Left ventricle myocardium inferior (tissue), 1 donor: ENCODE measurements at regions not wholly inside any gene's neighbourhood (a gene's known extent, or its start where the extent isn't known, plus 50 kb on each side); places are given as distances from the start of the nearest gene placed in this dataset.
A peak's percentile ranks its signal among the peaks of the same experiment; 100 is the strongest.
"Not testable (repeated sequence)": the region's sequence is repeated elsewhere in the genome, so short reads cannot be mapped to it uniquely, and the experiment has no call there.

ENCODE experiments used
- DNase-seq: peaks from one replicate; pipeline ENCODE4 v3.0.0-alpha.2; 2020
- H3K27ac ChIP-seq: fragments of 200-600 bp; replicated peaks from 2 replicates; pipeline ENCODE4 v1.8.0; 2021
- H3K27me3 ChIP-seq: fragments of 200-600 bp; 2 replicates; pipeline ENCODE4 v1.8.0; 2021; ENCODE audit warnings: low read depth
- H3K36me3 ChIP-seq: fragments of 200-600 bp; 2 replicates; pipeline ENCODE4 v1.8.0; 2021
- H3K4me1 ChIP-seq: fragments of 200-600 bp; 2 replicates; pipeline ENCODE4 v1.8.0; 2021
- H3K4me3 ChIP-seq: fragments of 200-600 bp; 2 replicates; pipeline ENCODE4 v1.8.0; 2021; ENCODE audit warnings: mild to moderate bottlenecking, moderate library complexity
- H3K9me3 ChIP-seq: fragments of 200-600 bp; replicated peaks from 2 replicates; pipeline ENCODE4 v1.8.0; 2021
- CTCF ChIP-seq: fragments of 200-600 bp; IDR thresholded peaks from 2 replicates; pipeline ENCODE4 v1.8.0; 2021; ENCODE audit warnings: antibody characterized with exemption, mild to moderate bottlenecking, borderline replicate concordance
- intact Hi-C: fragments of 100-400 bp; cut with micrococcal nuclease; formaldehyde crosslinking; loops from one replicate; pipeline ENCODE4 v1.11.0; 2022
- donor health status: DM: no; HTN: yes; CAD: no; lungs with severe emphysema.

- H3K9me3 ChIP-seq = peaks cover 9% of the 10 kb centered on the region
- H3K36me3 ChIP-seq = no peaks in the 10 kb centered on the region
- H3K4me3 ChIP-seq = no peak overlapping the region
- H3K27ac ChIP-seq = no peak overlapping the region
- TF ChIP-seq CTCF = no peak
- no peaks in the 10 kb centered on the region for H3K4me1 ChIP-seq
- DNase-seq = no peak
- H3K27me3 ChIP-seq = no peaks in the 10 kb centered on the region
- intact Hi-C loops = no loop called here
Observed at GRCh38 chr5:23877847-23878246, 370.4 kb downstream of the PRDM9 start.

DNA sequence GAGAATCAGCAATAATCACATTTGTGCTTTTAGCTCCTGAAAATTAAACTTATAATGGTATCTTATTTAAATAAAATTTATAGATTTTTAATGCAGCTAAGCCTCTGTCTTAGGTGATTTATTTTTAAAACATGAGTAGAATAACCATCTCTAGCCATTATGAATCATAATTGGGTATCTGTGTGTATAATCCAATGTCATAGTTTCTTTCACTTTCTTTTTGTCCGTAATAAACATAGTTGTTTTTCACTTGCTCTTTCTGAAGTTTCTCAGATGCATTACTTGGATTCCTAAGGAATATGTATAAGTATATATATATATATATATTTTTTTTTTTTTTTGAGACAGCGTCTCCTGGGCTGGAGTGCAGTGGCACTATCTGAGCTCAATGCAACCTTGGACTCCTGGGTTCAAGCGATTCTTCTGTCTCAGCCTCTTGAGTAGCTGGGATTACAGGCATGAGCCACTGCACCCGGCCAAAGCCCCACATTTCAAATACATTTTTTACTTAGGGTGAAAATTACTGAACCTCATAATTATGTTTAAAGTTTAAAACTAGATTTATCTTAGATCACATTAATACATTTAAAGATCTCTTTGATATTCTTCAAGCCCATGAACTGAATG is 377.1 kb downstream of the PRDM9 start:
- intact Hi-C loops = no loop called here

GRCh38 chr5:23893561-23893960 is 386.2 kb downstream of the PRDM9 start:
- no peaks in the 10 kb centered on the region for H3K4me1 ChIP-seq
- no peaks in the 10 kb centered on the region for H3K36me3 ChIP-seq
- no peak for DNase-seq
- peaks cover 44% of the 10 kb centered on the region for H3K9me3 ChIP-seq
- no peak overlapping the region for H3K4me3 ChIP-seq
- intact Hi-C loops = no loop called here
- no peak overlapping the region for H3K27ac ChIP-seq
- no peak for TF ChIP-seq CTCF
- no peaks in the 10 kb centered on the region for H3K27me3 ChIP-seq

More for the DNA sequence above, 377.1 kb downstream of the PRDM9 start:
- no peaks in the 10 kb centered on the region for H3K4me1 ChIP-seq
- no peak overlapping the region for H3K4me3 ChIP-seq
- DNase-seq = no peak
- H3K27ac ChIP-seq = no peak overlapping the region
- no peak for TF ChIP-seq CTCF
- peaks cover 6% of the 10 kb centered on the region for H3K9me3 ChIP-seq
- H3K27me3 ChIP-seq = no peaks in the 10 kb centered on the region
- H3K36me3 ChIP-seq = no peaks in the 10 kb centered on the region

- no peak overlapping the region for H3K4me3 ChIP-seq
- H3K27me3 ChIP-seq = no peaks in the 10 kb centered on the region
- no peaks in the 10 kb centered on the region for H3K4me1 ChIP-seq
- H3K27ac ChIP-seq = no peak overlapping the region
- no peak for DNase-seq
- intact Hi-C loops = no loop called here
- TF ChIP-seq CTCF = no peak
- H3K36me3 ChIP-seq = no peaks in the 10 kb centered on the region
- peaks cover 35% of the 10 kb centered on the region for H3K9me3 ChIP-seq
Observed at GRCh38 chr5:23895614-23896013, 388.2 kb downstream of the PRDM9 start.

DNA sequence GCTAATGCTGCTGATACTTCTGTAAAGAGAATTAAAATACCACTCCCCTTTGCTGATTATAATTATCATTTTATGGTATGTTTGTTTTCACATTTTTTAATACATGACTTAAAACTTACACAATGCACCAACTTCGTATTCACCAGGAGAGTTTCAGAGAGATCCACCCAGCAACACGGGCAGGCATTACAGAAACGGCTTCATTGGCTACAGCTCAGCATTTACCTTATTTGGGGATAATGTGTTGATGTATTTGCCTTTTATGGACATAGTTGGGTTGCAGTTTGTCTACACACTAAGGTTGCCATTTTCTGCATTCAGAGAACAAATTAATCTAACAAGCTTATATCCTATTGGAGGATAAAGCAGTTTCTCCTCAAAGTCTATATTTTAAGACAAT is 423.6 kb downstream of the PRDM9 start:
- Histone ChIP-seq H3K4me1 (no peaks in the 10 kb centered on the region), H3K27ac (no peak overlapping the region), H3K36me3 (no peaks in the 10 kb centered on the region), H3K9me3 (peaks cover 13% of the 10 kb centered on the region), H3K27me3 (no peaks in the 10 kb centered on the region), H3K4me3 (no peak overlapping the region)
- intact Hi-C loops = no loop called here
- DNase-seq = no peak
- TF ChIP-seq CTCF = no peak

- DNase-seq, intact Hi-C loops, H3K27me3 ChIP-seq, H3K36me3 ChIP-seq, H3K4me1 ChIP-seq, H3K27ac ChIP-seq: not testable (repeated sequence)
- Histone ChIP-seq H3K4me3 (peak overlapping the region; percentile 48), H3K9me3 (peaks cover 33% of the 10 kb centered on the region)
Observed at GRCh38 chr5:23951261-23951928, 444.0 kb downstream of the PRDM9 start.
